ENCODE measurements at regions not wholly inside any gene's neighbourhood (a gene's known extent, or its start where the extent isn't known, plus 50 kb on each side); places are given as distances from the start of the nearest gene placed in this dataset.

GRCh38 chr1:164366014-164366413 is 193.0 kb upstream of the PBX1 start:
- no peaks in the 10 kb centered on the region for H3K9me3 ChIP-seq
- TF ChIP-seq POLR2A (IDR thresholded peaks at IDR 0.05) (no peak), CTCF (IDR thresholded peaks at IDR 0.05) (no peak)
- H3K36me3 ChIP-seq = no peaks in the 10 kb centered on the region
- intact Hi-C loops (cut with DNase I) = no loop called here
- no peaks in the 10 kb centered on the region for H3K27me3 ChIP-seq
- H3K4me3 ChIP-seq = no peak overlapping the region
- H3K4me1 ChIP-seq = no peaks in the 10 kb centered on the region
- H3K27ac ChIP-seq = no peak overlapping the region
- ATAC-seq (no peak), DNase-seq (no peak)
- WGBS (ENCODE audit: insufficient coverage, low coverage, low lambda C conversion rate, missing lambda C conversion rate) = 13% methylated on average over 1 of the region's 1 CpG

GRCh38 chr1:164369698-164370365 is 189.2 kb upstream of the PBX1 start:
- intact Hi-C loops (cut with DNase I) = no loop called here
- Histone ChIP-seq H3K9me3 (no peaks in the 10 kb centered on the region), H3K27ac (no peak overlapping the region), H3K4me1 (no peaks in the 10 kb centered on the region), H3K36me3 (no peaks in the 10 kb centered on the region), H3K4me3 (no peak overlapping the region), H3K27me3 (no peaks in the 10 kb centered on the region)
- ATAC-seq = no peak
- 48% methylated on average over 4 of the region's 4 CpGs for WGBS (ENCODE audit: insufficient coverage, low coverage, low lambda C conversion rate, missing lambda C conversion rate)
- TF ChIP-seq CTCF (IDR thresholded peaks at IDR 0.05) (no peak), POLR2A (IDR thresholded peaks at IDR 0.05) (no peak)
- no peak for DNase-seq

GRCh38 chr1:164380893-164381292 is 178.1 kb upstream of the PBX1 start:
- WGBS (ENCODE audit: insufficient coverage, low coverage, low lambda C conversion rate, missing lambda C conversion rate) = 25% methylated on average over 4 of the region's 4 CpGs
- ATAC-seq (no peak), DNase-seq (no peak)
- Histone ChIP-seq H3K36me3 (no peaks in the 10 kb centered on the region), H3K27ac (no peak overlapping the region), H3K9me3 (no peaks in the 10 kb centered on the region), H3K4me1 (no peaks in the 10 kb centered on the region), H3K4me3 (no peak overlapping the region), H3K27me3 (no peaks in the 10 kb centered on the region)
- intact Hi-C loops (cut with DNase I) = no loop called here
- TF ChIP-seq CTCF (IDR thresholded peaks at IDR 0.05) (no peak), POLR2A (IDR thresholded peaks at IDR 0.05) (no peak)

- Histone ChIP-seq H3K9me3 (no peaks in the 10 kb centered on the region), H3K27ac (no peak overlapping the region), H3K4me3 (no peak overlapping the region), H3K4me1 (no peaks in the 10 kb centered on the region), H3K27me3 (no peaks in the 10 kb centered on the region), H3K36me3 (no peaks in the 10 kb centered on the region)
- TF ChIP-seq CTCF (IDR thresholded peaks at IDR 0.05) (no peak), POLR2A (IDR thresholded peaks at IDR 0.05) (no peak)
- no peak for DNase-seq
- 53% methylated on average over 8 of the region's 8 CpGs for WGBS (ENCODE audit: insufficient coverage, low coverage, low lambda C conversion rate, missing lambda C conversion rate)
- no peak for ATAC-seq
- intact Hi-C loops (cut with DNase I) = no loop called here
These were observed 176.6 kb upstream of the PBX1 start for GRCh38 chr1:164382384-164382783.

GRCh38 chr1:164384262-164384661 is 174.7 kb upstream of the PBX1 start:
- Histone ChIP-seq H3K36me3 (no peaks in the 10 kb centered on the region), H3K4me3 (no peak overlapping the region), H3K27me3 (no peaks in the 10 kb centered on the region), H3K4me1 (no peaks in the 10 kb centered on the region), H3K27ac (no peak overlapping the region), H3K9me3 (no peaks in the 10 kb centered on the region)
- no peak for ATAC-seq
- TF ChIP-seq CTCF (IDR thresholded peaks at IDR 0.05) (no peak), POLR2A (IDR thresholded peaks at IDR 0.05) (no peak)
- 59% methylated on average over 3 of the region's 3 CpGs for WGBS (ENCODE audit: insufficient coverage, low coverage, low lambda C conversion rate, missing lambda C conversion rate)
- DNase-seq = no peak
- intact Hi-C loops (cut with DNase I) = no loop called here

Data from right lobe of liver (tissue), 6 donors.